Spleen (tissue), 11 donors: ENCODE measurements at regions not wholly inside any gene's neighbourhood (a gene's known extent, or its start where the extent isn't known, plus 50 kb on each side); places are given as distances from the start of the nearest gene placed in this dataset.

ENCODE experiments used
- DNase-seq: peaks from one replicate; pipeline ENCODE4 v3.0.0-alpha.2; 2020
- H3K27ac ChIP-seq, 8 donors: fragments of 200-600 bp; sonication (generic) in 7 of 8; 1 replicate in 4 of 8; 2 replicates in 4 of 8; pipeline versions ENCODE4 v1.5.0 to v1.8.0; 2016 to 2021; ENCODE audit warnings: inconsistent platforms in 4 of 8, mild to moderate bottlenecking in 4 of 8, moderate library complexity in 1 of 8
- H3K27me3 ChIP-seq, 7 donors: fragments of 200-600 bp; sonication (generic) in 6 of 7; replicated peaks in 1 of 7; 1 replicate in 4 of 7; 2 replicates in 3 of 7; pipeline versions ENCODE4 v1.5.0 to v1.8.0; 2016 to 2021; ENCODE audit warnings: inconsistent platforms in 3 of 7, mild to moderate bottlenecking in 1 of 7
- H3K36me3 ChIP-seq, 6 donors: fragments of 200-600 bp; sonication (generic) in 5 of 6; 1 replicate in 4 of 6; 2 replicates in 2 of 6; pipeline versions ENCODE4 v1.5.0 to v1.8.0; 2016 to 2021; ENCODE audit warnings: inconsistent platforms in 2 of 6
- H3K4me1 ChIP-seq, 6 donors: fragments of 200-600 bp; sonication (generic) in 5 of 6; 1 replicate in 3 of 6; 2 replicates in 3 of 6; pipeline versions ENCODE4 v1.5.0 to v1.8.0; 2016 to 2021; ENCODE audit warnings: inconsistent platforms in 3 of 6
- H3K4me3 ChIP-seq, 8 donors: fragments of 200-600 bp; sonication (generic) in 7 of 8; 1 replicate in 4 of 8; 2 replicates in 4 of 8; pipeline versions ENCODE4 v1.5.0 to v1.8.0; 2016 to 2021; ENCODE audit warnings: inconsistent platforms in 4 of 8, mild to moderate bottlenecking in 4 of 8, moderate library complexity in 2 of 8
- H3K9me3 ChIP-seq, 8 donors: fragments of 200-600 bp; sonication (generic) in 7 of 8; 1 replicate in 4 of 8; 2 replicates in 4 of 8; pipeline versions ENCODE4 v1.5.0 to v1.8.0; 2016 to 2021; ENCODE audit warnings: inconsistent platforms in 4 of 8
- CTCF ChIP-seq, 11 experiments: fragments of 200-600 bp in 7 of 11; fragments of 450-650 bp in 4 of 11; sonication (generic) in 4 of 11; IDR thresholded peaks in 8 of 11; conservative IDR thresholded peaks in 3 of 11; 1 replicate in 7 of 11; 2 replicates in 4 of 11; pipeline versions ENCODE4 v1.4.0 to v1.8.0; 2016 to 2021; ENCODE audit warnings: antibody characterized with exemption in 11 of 11, inconsistent platforms in 4 of 11, mild to moderate bottlenecking in 1 of 11
- POLR2A ChIP-seq, 3 donors: fragments of 450-650 bp; IDR thresholded peaks; one replicate each; pipeline ENCODE4 v1.5.1; 2017; ENCODE audit warnings: antibody characterized with exemption in 3 of 3, mild to moderate bottlenecking in 1 of 3
- POLR2AphosphoS5 ChIP-seq, 3 donors: sonication (generic); formaldehyde crosslinking; IDR thresholded peaks; one replicate each; pipeline ENCODE4 v1.5.1; 2017; ENCODE audit warnings: antibody characterized with exemption in 3 of 3
- WGBS, 5 donors: extraction: QIAGEN DNeasy Blood & Tissue Kit in 3 of 5; methylation state at CpG; one replicate each; pipeline versions ENCODE4 v1.1.5 to v1.1.7; 2013 to 2018; 5-methylcytosine and 5-hydroxymethylcytosine counted together
- intact Hi-C: fragments of 100-400 bp; cut with DNase I; formaldehyde crosslinking; loops from one replicate; pipeline ENCODE4 v1.15.0; 2023; ENCODE audit warnings: low total_unique reads
- donor health status: healthy with polysubstance abuse.
- donor health status: DM: no; HTN: no; CAD: no; lungs with moderate emphysema.
- donor health status: DM: no; HTN: no; CAD: no.
- donor health status: Bipolar disorder and iron deficiency.
- donor health status: healthy.
- donor health status: DM: no; HTN: no; CAD: no.
- donor health status: DM: yes; HTN: yes; CAD: no.

GRCh38 chr3:72658466-72659100 is 189.7 kb downstream of the SHQ1 start:
- TF ChIP-seq POLR2A (IDR thresholded peaks at IDR 0.05) (no peak), CTCF (IDR thresholded peaks at IDR 0.05 in 8 of 11, conservative IDR thresholded peaks at IDR 0.05 in 3 of 11) (no peak), POLR2AphosphoS5 (IDR thresholded peaks at IDR 0.05) (no peak)
- Histone ChIP-seq H3K4me3 (no peak overlapping the region), H3K27ac (no peak overlapping the region), H3K27me3 (peaks cover 0 to 39% (median 15%) of the 10 kb centered on the region in 7 donors), H3K36me3 (no peaks in the 10 kb centered on the region), H3K4me1 (peaks cover 0 to 7% (median 1%) of the 10 kb centered on the region in 6 donors), H3K9me3 (no peaks in the 10 kb centered on the region)
- 93 to 96% (median 95%) methylated on average over 6 of the region's 6 CpGs for WGBS, 5 donors
- intact Hi-C loops: no loop called here
- no peak for DNase-seq

GRCh38 chr3:72657666-72658065 is 190.6 kb downstream of the SHQ1 start:
- no peaks in the 10 kb centered on the region for H3K9me3 ChIP-seq
- no peak overlapping the region for H3K4me3 ChIP-seq
- TF ChIP-seq POLR2A (IDR thresholded peaks at IDR 0.05) (no peak), POLR2AphosphoS5 (IDR thresholded peaks at IDR 0.05) (no peak), CTCF (IDR thresholded peaks at IDR 0.05 in 8 of 11, conservative IDR thresholded peaks at IDR 0.05 in 3 of 11) (no peak)
- 16 to 40% (median 36%) methylated on average over 4 of the region's 4 CpGs for WGBS, 5 donors
- no peaks in the 10 kb centered on the region for H3K36me3 ChIP-seq
- intact Hi-C loops: no loop called here
- no peak overlapping the region for H3K27ac ChIP-seq
- H3K4me1 ChIP-seq: peaks cover 0 to 7% (median 1%) of the 10 kb centered on the region in 6 donors
- no peak for DNase-seq
- peaks cover 0 to 39% (median 15%) of the 10 kb centered on the region in 7 donors for H3K27me3 ChIP-seq

- no peak overlapping the region for H3K4me3 ChIP-seq
- no peaks in the 10 kb centered on the region for H3K36me3 ChIP-seq
- no peak for DNase-seq
- peaks cover 0 to 39% (median 15%) of the 10 kb centered on the region in 7 donors for H3K27me3 ChIP-seq
- 77 to 88% (median 83%) methylated on average over 6 of the region's 6 CpGs for WGBS, 5 donors
- H3K9me3 ChIP-seq: no peaks in the 10 kb centered on the region
- TF ChIP-seq POLR2A (IDR thresholded peaks at IDR 0.05) (no peak), CTCF (IDR thresholded peaks at IDR 0.05 in 8 of 11, conservative IDR thresholded peaks at IDR 0.05 in 3 of 11) (no peak), POLR2AphosphoS5 (IDR thresholded peaks at IDR 0.05) (no peak)
- intact Hi-C loops: no loop called here
- H3K27ac ChIP-seq: no peak overlapping the region
- peaks cover 0 to 7% (median 1%) of the 10 kb centered on the region in 6 donors for H3K4me1 ChIP-seq
Measured at GRCh38 chr3:72655723-72656122, 192.5 kb downstream of the SHQ1 start.

- Histone ChIP-seq H3K4me1 (peaks cover 0 to 7% (median 1%) of the 10 kb centered on the region in 6 donors), H3K36me3 (no peaks in the 10 kb centered on the region), H3K4me3 (no peak overlapping the region), H3K27me3 (peaks cover 0 to 39% (median 15%) of the 10 kb centered on the region in 7 donors), H3K27ac (no peak overlapping the region), H3K9me3 (no peaks in the 10 kb centered on the region)
- intact Hi-C loops: no loop called here
- 21 to 29% (median 27%) methylated on average over 26 of the region's 26 CpGs for WGBS, 5 donors
- no peak for DNase-seq
- TF ChIP-seq POLR2A (IDR thresholded peaks at IDR 0.05) (no peak), CTCF (IDR thresholded peaks at IDR 0.05 in 8 of 11, conservative IDR thresholded peaks at IDR 0.05 in 3 of 11) (no peak), POLR2AphosphoS5 (IDR thresholded peaks at IDR 0.05) (no peak)
Measured at GRCh38 chr3:72655131-72655551, 193.1 kb downstream of the SHQ1 start.
